Endothelial cell (in vitro differentiated cells): ENCODE measurements at regions not wholly inside any gene's neighbourhood (a gene's known extent, or its start where the extent isn't known, plus 50 kb on each side); places are given as distances from the start of the nearest gene placed in this dataset.

Source experiments
- DNase-seq: peaks from one replicate; pipeline ENCODE4 v3.0.0; 2021; ENCODE audit warnings: low spot score
- H3K27ac Mint-ChIP-seq: one replicate; pipeline ENCODE4 v1.8.0; 2021; ENCODE audit warnings: mixed read lengths, inconsistent platforms; ENCODE audit not compliant: unreplicated experiment
- H3K27me3 Mint-ChIP-seq: one replicate; pipeline ENCODE4 v1.8.0; 2021; ENCODE audit warnings: mild to moderate bottlenecking, moderate library complexity, mixed read lengths, inconsistent platforms; ENCODE audit not compliant: unreplicated experiment
- H3K36me3 Mint-ChIP-seq: one replicate; pipeline ENCODE4 v1.8.0; 2021; ENCODE audit warnings: mild to moderate bottlenecking, low read depth, mixed read lengths, inconsistent platforms; ENCODE audit not compliant: unreplicated experiment
- H3K4me1 Mint-ChIP-seq: one replicate; pipeline ENCODE4 v1.8.0; 2021; ENCODE audit warnings: mild to moderate bottlenecking, mixed read lengths, inconsistent platforms; ENCODE audit not compliant: unreplicated experiment
- H3K4me3 Mint-ChIP-seq: one replicate; pipeline ENCODE4 v1.8.0; 2021; ENCODE audit warnings: mild to moderate bottlenecking, mixed read lengths, inconsistent platforms; ENCODE audit not compliant: unreplicated experiment
- H3K9me3 Mint-ChIP-seq: one replicate; pipeline ENCODE4 v1.8.0; 2021; ENCODE audit warnings: mixed read lengths, inconsistent platforms; ENCODE audit not compliant: unreplicated experiment
- CTCF ChIP-seq: fragments of 200-600 bp; sonication (generic); IDR thresholded peaks from one replicate; pipeline ENCODE4 v1.5.0; 2021; ENCODE audit warnings: antibody characterized with exemption; ENCODE audit not compliant: unreplicated experiment

GRCh38 chrX:112527903-112528302 is 151.8 kb downstream of the LHFPL1 start:
- H3K4me3 Mint-ChIP-seq = no peak overlapping the region
- H3K9me3 Mint-ChIP-seq = no peaks in the 10 kb centered on the region
- H3K4me1 Mint-ChIP-seq = no peaks in the 10 kb centered on the region
- H3K27ac Mint-ChIP-seq = no peak overlapping the region
- no peak for TF ChIP-seq CTCF
- H3K27me3 Mint-ChIP-seq = no peaks in the 10 kb centered on the region
- no peaks in the 10 kb centered on the region for H3K36me3 Mint-ChIP-seq
- no peak for DNase-seq

DNA sequence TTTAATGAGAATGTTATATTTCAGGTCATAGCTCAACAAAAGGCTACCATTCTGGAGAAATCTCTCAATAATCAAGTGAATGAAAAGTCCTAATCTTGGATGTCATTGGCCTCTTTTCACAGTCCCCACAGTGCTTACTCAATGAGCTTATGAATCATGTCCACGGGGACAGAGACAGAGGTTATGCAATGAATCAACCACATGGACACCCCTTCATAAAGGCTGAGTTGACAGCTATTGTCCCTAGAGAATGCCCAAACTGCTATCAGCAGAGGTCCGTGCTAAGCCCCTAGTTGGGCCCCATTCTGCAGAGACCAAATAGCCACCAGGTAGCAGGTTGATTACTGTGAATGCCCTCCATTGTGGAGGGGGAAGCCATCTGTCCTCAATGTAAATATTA is 158.1 kb downstream of the LHFPL1 start:
- no peak for TF ChIP-seq CTCF
- Mint-ChIP-seq H3K27me3 (no peaks in the 10 kb centered on the region), H3K4me3 (no peak overlapping the region), H3K36me3 (no peaks in the 10 kb centered on the region), H3K4me1 (no peaks in the 10 kb centered on the region), H3K9me3 (no peaks in the 10 kb centered on the region), H3K27ac (no peak overlapping the region)
- no peak for DNase-seq

GRCh38 chrX:112520124-112520523 is 159.6 kb downstream of the LHFPL1 start:
- no peaks in the 10 kb centered on the region for H3K36me3 Mint-ChIP-seq
- DNase-seq = no peak
- no peaks in the 10 kb centered on the region for H3K4me1 Mint-ChIP-seq
- no peaks in the 10 kb centered on the region for H3K27me3 Mint-ChIP-seq
- TF ChIP-seq CTCF = no peak
- H3K9me3 Mint-ChIP-seq = no peaks in the 10 kb centered on the region
- no peak overlapping the region for H3K27ac Mint-ChIP-seq
- H3K4me3 Mint-ChIP-seq = no peak overlapping the region

DNA sequence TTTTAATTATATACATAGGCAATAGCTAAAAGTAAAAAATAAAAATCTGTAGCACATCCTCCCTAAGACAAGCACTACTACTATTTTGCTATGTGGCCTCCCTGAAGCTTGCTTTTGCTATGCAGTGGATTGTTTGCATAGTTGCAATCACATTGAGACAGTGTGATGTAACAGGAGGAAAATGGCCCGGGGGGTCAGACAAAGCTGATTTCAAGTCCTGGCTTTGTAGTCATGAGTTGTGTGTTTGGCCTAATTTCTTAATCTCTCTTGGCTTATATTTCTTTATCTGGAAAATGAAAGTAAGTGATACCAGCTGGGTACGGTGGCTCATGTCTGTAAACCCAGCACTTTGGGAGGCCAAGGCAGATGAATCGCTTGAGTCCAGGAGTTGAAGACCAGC is 166.6 kb downstream of the LHFPL1 start:
- no peaks in the 10 kb centered on the region for H3K27me3 Mint-ChIP-seq
- no peak overlapping the region for H3K4me3 Mint-ChIP-seq
- no peak for TF ChIP-seq CTCF
- no peak for DNase-seq
- no peak overlapping the region for H3K27ac Mint-ChIP-seq
- no peaks in the 10 kb centered on the region for H3K4me1 Mint-ChIP-seq
- H3K36me3 Mint-ChIP-seq = no peaks in the 10 kb centered on the region
- no peaks in the 10 kb centered on the region for H3K9me3 Mint-ChIP-seq

- no peak for DNase-seq
- no peaks in the 10 kb centered on the region for H3K9me3 Mint-ChIP-seq
- no peak for TF ChIP-seq CTCF
Measured at GRCh38 chrX:112512509-112512908, 167.2 kb downstream of the LHFPL1 start.

More at GRCh38 chrX:112512509-112512908, 167.2 kb downstream of the LHFPL1 start:
- H3K27me3 Mint-ChIP-seq = no peaks in the 10 kb centered on the region
- no peak overlapping the region for H3K27ac Mint-ChIP-seq
- no peaks in the 10 kb centered on the region for H3K4me1 Mint-ChIP-seq
- no peak overlapping the region for H3K4me3 Mint-ChIP-seq
- H3K36me3 Mint-ChIP-seq = no peaks in the 10 kb centered on the region
